ENCODE measurements at regions not wholly inside any gene's neighbourhood (a gene's known extent, or its start where the extent isn't known, plus 50 kb on each side); places are given as distances from the start of the nearest gene placed in this dataset.

GRCh38 chrX:10288373-10288975, 131.7 kb downstream of the CLCN4 start:
- intact Hi-C loops (cut with DNase I): no loop called here

DNA sequence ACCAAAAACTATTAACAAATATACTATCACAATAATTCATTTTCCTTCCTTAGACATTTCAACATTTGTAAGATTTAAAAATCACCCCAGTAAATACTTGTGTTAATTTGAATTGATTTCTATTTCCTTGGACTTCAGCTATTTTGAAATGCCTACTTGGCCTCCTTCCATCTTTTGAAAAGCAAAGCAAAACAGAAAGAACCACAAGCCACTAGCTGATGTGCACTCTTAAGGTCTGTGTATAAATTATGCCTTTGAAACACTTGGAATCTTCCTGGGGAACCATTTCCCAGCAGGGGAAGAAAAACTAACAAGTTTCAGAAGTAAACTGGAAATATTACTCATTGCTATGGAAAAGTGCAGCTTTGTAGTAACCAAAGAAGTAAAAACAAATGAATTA, 139.8 kb downstream of the CLCN4 start:
- DNase-seq (ENCODE audit: low spot score): no peak
- intact Hi-C loops (cut with DNase I): no loop called here

More at GRCh38 chrX:10288373-10288975, 131.7 kb downstream of the CLCN4 start:
- no peak for DNase-seq (ENCODE audit: low spot score)

DNA sequence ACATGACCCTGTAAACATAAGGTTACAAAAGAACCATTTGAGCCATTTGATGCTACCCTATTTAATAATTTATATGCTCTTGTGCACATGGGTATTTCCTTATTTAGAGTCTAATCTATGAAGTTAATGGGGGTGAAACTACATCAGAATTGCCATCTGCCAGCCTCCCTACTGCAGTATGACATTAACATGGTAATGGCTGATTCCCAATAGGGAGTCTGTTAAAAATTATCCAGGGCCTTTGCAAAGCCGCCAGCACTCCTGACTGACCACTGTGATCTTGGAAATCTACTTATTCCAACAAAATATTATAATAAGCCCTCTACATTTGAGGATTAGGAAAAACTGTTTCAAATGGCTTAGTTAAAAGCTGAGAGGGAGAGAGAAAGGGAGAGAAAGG, 153.7 kb downstream of the CLCN4 start:
- no peak for DNase-seq (ENCODE audit: low spot score)
- intact Hi-C loops (cut with DNase I): no loop called here

GRCh38 chrX:10314530-10315104, 157.8 kb downstream of the CLCN4 start:
- no peak for DNase-seq (ENCODE audit: low spot score)
- intact Hi-C loops (cut with DNase I): no loop called here

DNA sequence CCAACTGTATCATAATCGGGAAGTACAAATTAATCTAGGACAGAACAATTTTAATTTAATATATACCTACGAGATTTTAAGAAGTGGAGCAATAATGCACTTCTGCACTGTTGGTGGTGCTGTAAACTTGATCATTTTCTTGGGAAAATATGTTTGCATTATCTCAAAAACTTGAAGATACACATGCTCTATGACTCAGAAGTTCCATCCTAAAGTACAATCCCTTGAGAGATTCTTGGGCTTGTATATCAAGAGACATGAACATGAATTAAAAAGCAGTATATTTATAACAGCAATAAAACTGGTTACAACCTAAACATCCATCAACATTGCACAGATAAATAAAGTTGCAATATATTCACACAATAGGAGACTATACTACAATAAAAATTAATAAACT, 168.8 kb downstream of the CLCN4 start:
- intact Hi-C loops (cut with DNase I): no loop called here
- DNase-seq (ENCODE audit: low spot score): no peak

DNA sequence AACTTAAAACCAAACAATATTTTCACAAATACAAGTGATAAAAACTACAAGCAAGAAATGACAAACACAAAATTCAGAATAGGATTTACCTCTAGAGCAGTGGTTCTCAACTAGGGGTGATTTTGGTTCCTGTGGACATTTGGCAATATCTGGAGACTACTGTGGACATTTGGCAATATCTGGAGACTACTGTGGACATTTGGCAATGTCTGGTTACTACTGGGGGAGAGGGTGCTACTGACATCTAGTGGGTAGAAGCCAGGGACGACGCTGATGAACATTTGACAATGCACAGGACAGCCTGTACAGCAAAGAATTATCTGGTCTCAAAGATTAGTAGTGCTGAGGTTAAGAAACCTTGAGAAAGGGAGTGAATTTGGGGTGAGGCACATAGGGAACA, 169.8 kb downstream of the CLCN4 start:
- intact Hi-C loops (cut with DNase I): no loop called here

GRCh38 chrX:10327651-10328050, 170.9 kb downstream of the CLCN4 start:
- no peak for DNase-seq (ENCODE audit: low spot score)
- intact Hi-C loops (cut with DNase I): no loop called here

More for the DNA sequence above, 169.8 kb downstream of the CLCN4 start:
- no peak for DNase-seq (ENCODE audit: low spot score)

DNA sequence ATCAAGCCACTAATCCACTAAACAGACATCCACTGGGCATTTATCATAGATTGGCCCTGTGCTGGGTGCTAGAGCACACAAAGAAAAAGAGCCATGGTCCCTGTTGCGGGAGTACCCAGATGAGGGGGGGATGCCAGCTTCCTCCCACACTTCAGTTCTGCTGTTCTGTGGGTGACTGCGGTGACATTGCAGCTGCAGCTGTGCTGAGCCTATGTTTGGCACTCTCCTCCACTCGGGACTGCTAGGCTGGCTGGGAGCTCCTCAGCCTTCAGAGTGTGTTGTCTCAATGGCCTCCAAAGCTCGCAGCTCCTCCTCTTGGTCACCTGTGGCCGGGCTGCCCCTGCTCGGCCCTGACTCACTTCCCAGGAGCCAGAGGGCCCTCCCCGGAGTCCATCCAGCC, 173.2 kb downstream of the CLCN4 start:
- DNase-seq (ENCODE audit: low spot score): no peak
- intact Hi-C loops (cut with DNase I): loop anchor here in 1 of 2 donors (5.0 kb wide), 1 partner anchor 138 kb away; no protein-coding TSS in a partner anchor

DNA sequence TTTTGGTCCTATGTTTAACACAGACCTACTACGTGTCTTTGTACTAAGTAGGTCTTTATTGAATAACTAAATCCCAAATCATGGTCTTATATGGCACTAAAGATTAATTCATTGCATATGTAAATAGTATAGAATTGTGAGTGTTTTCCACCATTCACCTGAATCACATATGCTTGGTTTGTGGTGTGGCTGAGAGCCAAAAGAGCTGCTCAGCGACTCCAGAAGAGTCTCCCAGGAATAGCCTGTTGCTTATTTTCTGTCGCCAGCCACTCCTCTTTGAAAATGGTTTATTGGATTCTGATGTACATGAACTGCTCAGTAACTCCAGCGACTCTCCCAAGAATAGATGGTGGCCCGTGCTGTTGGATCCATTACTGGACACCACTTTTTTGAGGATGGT, 184.5 kb downstream of the CLCN4 start:
- intact Hi-C loops (cut with DNase I): no loop called here
- DNase-seq (ENCODE audit: low spot score): no peak

GRCh38 chrX:10350221-10350620, 193.4 kb downstream of the CLCN4 start:
- intact Hi-C loops (cut with DNase I): no loop called here
- DNase-seq (ENCODE audit: low spot score): no peak

GRCh38 chrX:10350981-10351380, 194.2 kb downstream of the CLCN4 start:
- intact Hi-C loops (cut with DNase I): no loop called here
- DNase-seq (ENCODE audit: low spot score): no peak

GRCh38 chrX:10352536-10352935, 195.8 kb downstream of the CLCN4 start:
- intact Hi-C loops (cut with DNase I): no loop called here
- DNase-seq (ENCODE audit: low spot score): no peak

- intact Hi-C loops (cut with DNase I): no loop called here
- no peak for DNase-seq (ENCODE audit: low spot score)
Observed at GRCh38 chrX:10356979-10357378, 200.2 kb downstream of the CLCN4 start.

- DNase-seq (ENCODE audit: low spot score): no peak
- intact Hi-C loops (cut with DNase I): no loop called here
Observed at GRCh38 chrX:10358958-10359357, 202.2 kb downstream of the CLCN4 start.

GRCh38 chrX:10360116-10360515, 203.3 kb downstream of the CLCN4 start:
- intact Hi-C loops (cut with DNase I): no loop called here
- no peak for DNase-seq (ENCODE audit: low spot score)

- intact Hi-C loops (cut with DNase I): no loop called here
- DNase-seq (ENCODE audit: low spot score): no peak
Observed at GRCh38 chrX:10365532-10366265, 208.9 kb downstream of the CLCN4 start.

DNA sequence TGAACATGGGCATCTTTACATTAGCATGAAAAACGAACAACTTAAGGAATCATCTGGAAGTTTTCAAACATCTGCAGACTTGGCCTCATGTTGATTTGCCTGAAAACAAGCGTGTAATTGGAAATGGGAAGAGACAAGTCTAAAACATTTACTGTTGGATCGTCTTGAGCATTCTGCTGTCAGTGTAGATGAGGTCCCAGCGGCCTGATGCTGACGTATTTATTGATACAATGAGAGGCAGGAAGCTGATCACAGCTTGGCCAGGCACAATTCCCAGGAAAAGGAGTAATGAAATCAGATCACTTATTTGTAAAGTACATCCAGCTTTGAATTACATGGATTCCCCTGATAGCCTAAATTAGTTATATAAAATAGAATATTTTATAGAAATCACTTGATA, 210.6 kb downstream of the CLCN4 start:
- DNase-seq (ENCODE audit: low spot score): no peak
- intact Hi-C loops (cut with DNase I): no loop called here

DNA sequence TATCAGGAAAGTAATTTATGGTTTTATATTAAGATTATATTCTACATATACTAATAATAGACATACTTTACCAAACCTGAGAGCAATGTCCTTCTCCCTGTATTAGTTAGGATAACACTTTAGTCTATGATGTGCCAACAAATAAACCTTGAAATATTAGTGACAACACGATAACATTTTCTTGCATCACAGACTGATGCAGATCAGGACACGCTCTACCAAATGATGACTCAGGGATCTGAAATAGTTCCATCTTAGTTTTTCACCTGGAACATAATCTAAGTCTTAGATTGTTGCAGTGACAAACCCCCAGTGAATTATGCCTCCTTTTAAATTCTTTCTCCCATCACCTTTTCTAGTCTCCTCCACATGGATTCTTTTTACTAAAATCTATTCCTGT, 214.2 kb downstream of the CLCN4 start:
- no peak for DNase-seq (ENCODE audit: low spot score)
- intact Hi-C loops (cut with DNase I): no loop called here

- intact Hi-C loops (cut with DNase I): no loop called here
- no peak for DNase-seq (ENCODE audit: low spot score)
Observed at GRCh38 chrX:10377427-10377826, 220.7 kb downstream of the CLCN4 start.

DNA sequence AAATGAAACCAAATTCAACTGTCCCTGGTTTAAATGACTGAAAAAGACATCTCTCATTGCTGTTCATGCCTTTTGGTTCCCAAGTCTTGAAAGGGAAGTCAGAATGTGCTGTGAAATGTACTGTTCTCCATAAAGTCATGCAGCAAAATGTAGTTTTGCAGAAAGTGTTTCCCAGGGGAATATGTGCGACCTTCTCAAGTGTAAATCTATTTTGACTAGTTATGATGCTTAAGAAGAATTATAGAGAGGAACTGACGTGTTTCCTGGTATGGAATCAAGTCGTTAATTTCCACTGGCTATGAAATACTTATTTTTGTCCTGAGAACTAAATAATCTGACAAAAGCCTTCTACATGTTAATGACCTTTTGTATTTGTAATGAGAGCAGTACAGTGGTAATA, 223.1 kb downstream of the CLCN4 start:
- intact Hi-C loops (cut with DNase I): no loop called here
- no peak for DNase-seq (ENCODE audit: low spot score)

DNA sequence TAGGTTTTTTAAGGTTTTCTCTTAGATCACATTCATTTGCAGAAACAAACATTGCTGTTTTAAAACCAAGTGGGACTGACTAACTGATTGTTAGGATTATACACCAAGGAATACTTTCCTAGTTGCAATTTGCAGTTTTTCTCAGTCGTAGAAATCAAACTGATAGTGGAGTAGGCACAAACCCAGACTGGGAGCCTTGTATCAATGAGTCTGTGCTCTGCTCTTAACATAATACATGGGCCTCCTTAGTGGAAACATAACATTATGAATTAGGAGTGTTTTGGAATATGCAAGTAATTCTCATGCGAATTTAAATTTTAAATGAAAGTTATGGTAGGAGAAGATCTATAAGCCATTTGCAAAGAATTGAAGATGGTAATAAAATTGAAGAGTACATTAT, 223.5 kb downstream of the CLCN4 start:
- no peak for DNase-seq (ENCODE audit: low spot score)
- intact Hi-C loops (cut with DNase I): no loop called here

Data from posterior vena cava (tissue), 2 donors.